ENCODE measurements at regions not wholly inside any gene's neighbourhood (a gene's known extent, or its start where the extent isn't known, plus 50 kb on each side); places are given as distances from the start of the nearest gene placed in this dataset.

GRCh38 chr5:29387384-29387783, 1806.1 kb upstream of the CDH6 start:
- in situ Hi-C loops (cut with MboI; ENCODE audit: low pct_unique_long_range_greater_than_20kb, low sequenced_read_pairs, unreplicated experiment), result no loop called here
- no peak for TF ChIP-seq CTCF (IDR thresholded peaks at IDR 0.05; ENCODE audit: extremely low read depth, insufficient read depth, missing control alignments)
- DNase-seq (ENCODE audit: low spot score), result no peak

- no peak for DNase-seq (ENCODE audit: low spot score)
- in situ Hi-C loops (cut with MboI; ENCODE audit: low pct_unique_long_range_greater_than_20kb, low sequenced_read_pairs, unreplicated experiment), result no loop called here
- no peak for TF ChIP-seq CTCF (IDR thresholded peaks at IDR 0.05; ENCODE audit: extremely low read depth, insufficient read depth, missing control alignments)
Observed at GRCh38 chr5:29382780-29383179, 1810.7 kb upstream of the CDH6 start.

DNA sequence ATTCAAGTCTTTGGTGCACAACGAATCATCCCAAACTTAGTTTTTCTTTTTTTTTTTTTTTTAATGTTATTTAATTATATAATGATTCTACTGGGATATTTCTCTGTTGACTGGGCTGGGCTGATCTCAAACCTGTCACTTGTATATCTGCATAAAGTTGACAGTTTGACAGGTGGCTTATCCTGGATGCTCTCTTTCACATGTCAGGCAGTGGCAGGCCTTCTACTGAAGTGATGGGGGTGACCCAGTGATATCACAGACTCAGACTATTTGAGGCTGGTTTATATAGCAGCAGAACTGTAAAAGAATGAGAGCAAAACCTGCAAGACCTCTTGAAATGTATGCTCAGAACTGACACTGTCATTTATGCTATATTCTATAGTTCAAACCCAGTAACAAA, 1813.5 kb upstream of the CDH6 start:
- in situ Hi-C loops (cut with MboI; ENCODE audit: low pct_unique_long_range_greater_than_20kb, low sequenced_read_pairs, unreplicated experiment), result no loop called here
- DNase-seq (ENCODE audit: low spot score), result no peak
- no peak for TF ChIP-seq CTCF (IDR thresholded peaks at IDR 0.05; ENCODE audit: extremely low read depth, insufficient read depth, missing control alignments)

DNA sequence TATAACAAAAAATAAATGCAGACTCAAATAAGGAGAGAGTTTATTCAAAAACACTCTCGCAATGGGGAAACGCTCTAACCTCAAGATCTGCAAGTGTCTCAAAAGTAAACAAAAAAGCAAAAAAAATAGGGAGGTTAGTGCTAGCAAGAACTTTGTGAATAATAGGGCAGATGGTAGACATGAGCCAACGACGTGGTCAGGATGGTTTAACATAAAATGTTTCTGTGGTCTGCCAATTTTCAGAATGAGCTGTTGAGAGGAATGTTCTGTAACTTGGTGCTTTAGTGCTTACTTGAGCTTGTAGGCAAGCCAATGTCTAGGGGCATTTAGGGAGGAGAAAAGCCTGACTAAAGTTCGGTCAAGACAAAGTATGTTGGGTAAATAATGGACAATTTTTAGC, 1813.9 kb upstream of the CDH6 start:
- DNase-seq (ENCODE audit: low spot score), result no peak
- no peak for TF ChIP-seq CTCF (IDR thresholded peaks at IDR 0.05; ENCODE audit: extremely low read depth, insufficient read depth, missing control alignments)
- in situ Hi-C loops (cut with MboI; ENCODE audit: low pct_unique_long_range_greater_than_20kb, low sequenced_read_pairs, unreplicated experiment), result no loop called here

GRCh38 chr5:29378104-29378503, 1815.4 kb upstream of the CDH6 start:
- DNase-seq (ENCODE audit: low spot score), result no peak
- in situ Hi-C loops (cut with MboI; ENCODE audit: low pct_unique_long_range_greater_than_20kb, low sequenced_read_pairs, unreplicated experiment), result no loop called here
- TF ChIP-seq CTCF (IDR thresholded peaks at IDR 0.05; ENCODE audit: extremely low read depth, insufficient read depth, missing control alignments), result no peak

GRCh38 chr5:29370248-29370647, 1823.2 kb upstream of the CDH6 start:
- TF ChIP-seq CTCF (IDR thresholded peaks at IDR 0.05; ENCODE audit: extremely low read depth, insufficient read depth, missing control alignments), result no peak
- no peak for DNase-seq (ENCODE audit: low spot score)
- in situ Hi-C loops (cut with MboI; ENCODE audit: low pct_unique_long_range_greater_than_20kb, low sequenced_read_pairs, unreplicated experiment), result no loop called here
